ENCODE measurements at regions not wholly inside any gene's neighbourhood (a gene's known extent, or its start where the extent isn't known, plus 50 kb on each side); places are given as distances from the start of the nearest gene placed in this dataset.

GRCh38 chr11:29538339-29539036, 478.3 kb downstream of the KCNA4 start:
- Histone ChIP-seq H3K27me3 (ENCODE audit: control insufficient read depth, insufficient read depth, low read length) (no peaks in the 10 kb centered on the region), H3K4me2 (ENCODE audit: low read length) (no peak overlapping the region), H3K4me1 (no peaks in the 10 kb centered on the region), H3K79me2 (no peaks in the 10 kb centered on the region), H3K9ac (no peak overlapping the region), H3K4me3 (ENCODE audit: low read depth, low read length) (no peak overlapping the region), H2AFZ (no peak overlapping the region), H3K27ac (no peak overlapping the region), H3K9me3 (ENCODE audit: control insufficient read depth, low read length) (no peaks in the 10 kb centered on the region), H3K36me3 (ENCODE audit: control insufficient read depth, insufficient read depth, low read length) (no peaks in the 10 kb centered on the region)
- no peak for TF ChIP-seq CTCF (IDR thresholded peaks at IDR 0.05)

GRCh38 chr11:29534836-29535235, 482.0 kb downstream of the KCNA4 start:
- Histone ChIP-seq H2AFZ (no peak overlapping the region), H3K36me3 (ENCODE audit: control insufficient read depth, insufficient read depth, low read length) (no peaks in the 10 kb centered on the region), H3K79me2 (no peaks in the 10 kb centered on the region), H3K4me1 (no peaks in the 10 kb centered on the region), H3K9me3 (ENCODE audit: control insufficient read depth, low read length) (no peaks in the 10 kb centered on the region), H3K27ac (no peak overlapping the region), H3K4me3 (ENCODE audit: low read depth, low read length) (no peak overlapping the region), H3K27me3 (ENCODE audit: control insufficient read depth, insufficient read depth, low read length) (no peaks in the 10 kb centered on the region), H3K9ac (no peak overlapping the region), H3K4me2 (ENCODE audit: low read length) (no peak overlapping the region)
- no peak for TF ChIP-seq CTCF (IDR thresholded peaks at IDR 0.05)

GRCh38 chr11:29530961-29531360, 485.9 kb downstream of the KCNA4 start:
- H3K79me2 ChIP-seq, result no peaks in the 10 kb centered on the region
- TF ChIP-seq CTCF (IDR thresholded peaks at IDR 0.05), result no peak
- no peaks in the 10 kb centered on the region for H3K27me3 ChIP-seq (ENCODE audit: control insufficient read depth, insufficient read depth, low read length)
- H3K9me3 ChIP-seq (ENCODE audit: control insufficient read depth, low read length), result no peaks in the 10 kb centered on the region
- no peak overlapping the region for H3K4me2 ChIP-seq (ENCODE audit: low read length)
- H3K27ac ChIP-seq, result no peak overlapping the region
- no peaks in the 10 kb centered on the region for H3K4me1 ChIP-seq
- no peaks in the 10 kb centered on the region for H3K36me3 ChIP-seq (ENCODE audit: control insufficient read depth, insufficient read depth, low read length)
- no peak overlapping the region for H2AFZ ChIP-seq
- H3K4me3 ChIP-seq (ENCODE audit: low read depth, low read length), result no peak overlapping the region
- no peak overlapping the region for H3K9ac ChIP-seq

GRCh38 chr11:29527391-29527936, 489.4 kb downstream of the KCNA4 start:
- no peak overlapping the region for H3K27ac ChIP-seq
- no peak for TF ChIP-seq CTCF (IDR thresholded peaks at IDR 0.05)
- H3K4me3 ChIP-seq (ENCODE audit: low read depth, low read length), result no peak overlapping the region
- H3K9me3 ChIP-seq (ENCODE audit: control insufficient read depth, low read length), result no peaks in the 10 kb centered on the region
- no peak overlapping the region for H3K4me2 ChIP-seq (ENCODE audit: low read length)
- no peak overlapping the region for H3K9ac ChIP-seq
- H3K36me3 ChIP-seq (ENCODE audit: control insufficient read depth, insufficient read depth, low read length), result no peaks in the 10 kb centered on the region
- H2AFZ ChIP-seq, result no peak overlapping the region
- H3K27me3 ChIP-seq (ENCODE audit: control insufficient read depth, insufficient read depth, low read length), result no peaks in the 10 kb centered on the region
- H3K79me2 ChIP-seq, result no peaks in the 10 kb centered on the region
- no peaks in the 10 kb centered on the region for H3K4me1 ChIP-seq

Data from parathyroid adenoma (tissue), 2 donors.